AG09309 (cell line): ENCODE measurements at regions not wholly inside any gene's neighbourhood (a gene's known extent, or its start where the extent isn't known, plus 50 kb on each side); places are given as distances from the start of the nearest gene placed in this dataset.

Source experiments
- DNase-seq: peaks from one replicate; pipeline ENCODE4 v3.0.0-alpha.2; 2010; ENCODE audit warnings: low read depth
- H3K4me3 ChIP-seq: 2 replicates; pipeline ENCODE4 v1.5.1; 2011; ENCODE audit warnings: mild to moderate bottlenecking, low read depth, low read length, moderate library complexity; ENCODE audit not compliant: control insufficient read depth
- TF ChIP-seq, protein P1 (sequence below): IDR thresholded peaks from 2 replicates; pipeline ENCODE4 v1.5.1; 2011; ENCODE audit warnings: mild to moderate bottlenecking, low read depth, low read length, inconsistent platforms; ENCODE audit not compliant: insufficient read depth, control insufficient read depth; ENCODE audit errors: missing control alignments

DNA sequence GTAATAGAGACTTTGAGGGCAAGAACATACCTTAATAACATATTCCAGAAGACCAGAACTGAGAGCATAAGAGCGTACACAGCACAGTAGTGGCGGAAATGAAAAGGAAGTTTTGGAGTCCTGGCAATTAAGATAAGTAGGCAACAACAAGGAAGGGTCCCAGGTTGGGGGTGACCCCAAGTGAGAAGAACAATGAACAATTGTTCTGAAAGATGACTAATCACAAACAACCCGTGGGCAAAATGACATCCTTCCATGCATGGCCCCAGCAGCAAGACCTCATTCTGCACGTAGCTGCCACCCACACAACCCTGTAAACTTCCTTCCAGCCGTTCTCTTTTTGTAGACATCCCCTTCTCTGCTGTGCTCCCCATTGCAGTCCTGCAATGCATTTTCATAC is 384.4 kb upstream of the PABPC4L start:
- DNase-seq: no peak
- TF ChIP-seq, protein P1, sequence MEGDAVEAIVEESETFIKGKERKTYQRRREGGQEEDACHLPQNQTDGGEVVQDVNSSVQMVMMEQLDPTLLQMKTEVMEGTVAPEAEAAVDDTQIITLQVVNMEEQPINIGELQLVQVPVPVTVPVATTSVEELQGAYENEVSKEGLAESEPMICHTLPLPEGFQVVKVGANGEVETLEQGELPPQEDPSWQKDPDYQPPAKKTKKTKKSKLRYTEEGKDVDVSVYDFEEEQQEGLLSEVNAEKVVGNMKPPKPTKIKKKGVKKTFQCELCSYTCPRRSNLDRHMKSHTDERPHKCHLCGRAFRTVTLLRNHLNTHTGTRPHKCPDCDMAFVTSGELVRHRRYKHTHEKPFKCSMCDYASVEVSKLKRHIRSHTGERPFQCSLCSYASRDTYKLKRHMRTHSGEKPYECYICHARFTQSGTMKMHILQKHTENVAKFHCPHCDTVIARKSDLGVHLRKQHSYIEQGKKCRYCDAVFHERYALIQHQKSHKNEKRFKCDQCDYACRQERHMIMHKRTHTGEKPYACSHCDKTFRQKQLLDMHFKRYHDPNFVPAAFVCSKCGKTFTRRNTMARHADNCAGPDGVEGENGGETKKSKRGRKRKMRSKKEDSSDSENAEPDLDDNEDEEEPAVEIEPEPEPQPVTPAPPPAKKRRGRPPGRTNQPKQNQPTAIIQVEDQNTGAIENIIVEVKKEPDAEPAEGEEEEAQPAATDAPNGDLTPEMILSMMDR: no peak
- no peak overlapping the region for H3K4me3 ChIP-seq

DNA sequence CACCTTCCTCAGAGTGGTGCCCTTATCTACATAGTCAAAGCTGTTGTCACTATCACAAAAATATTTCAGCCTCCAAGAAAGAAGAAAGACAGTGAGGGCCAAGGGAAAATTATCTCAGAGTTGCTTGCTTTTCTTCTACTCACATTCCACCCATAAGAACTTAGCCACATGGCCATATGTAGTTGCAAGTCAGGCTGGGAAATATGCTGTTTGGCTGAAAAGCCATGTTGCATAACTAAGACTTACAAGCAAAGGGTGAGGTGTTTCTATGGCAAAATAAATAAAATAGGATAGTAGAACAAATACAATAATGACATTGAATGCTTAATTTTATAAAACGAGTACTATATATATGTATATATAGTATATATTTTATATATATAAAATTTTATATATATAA is 365.9 kb upstream of the PABPC4L start:
- no peak for DNase-seq
- H3K4me3 ChIP-seq: no peak overlapping the region
- TF ChIP-seq, protein P1: no peak

DNA sequence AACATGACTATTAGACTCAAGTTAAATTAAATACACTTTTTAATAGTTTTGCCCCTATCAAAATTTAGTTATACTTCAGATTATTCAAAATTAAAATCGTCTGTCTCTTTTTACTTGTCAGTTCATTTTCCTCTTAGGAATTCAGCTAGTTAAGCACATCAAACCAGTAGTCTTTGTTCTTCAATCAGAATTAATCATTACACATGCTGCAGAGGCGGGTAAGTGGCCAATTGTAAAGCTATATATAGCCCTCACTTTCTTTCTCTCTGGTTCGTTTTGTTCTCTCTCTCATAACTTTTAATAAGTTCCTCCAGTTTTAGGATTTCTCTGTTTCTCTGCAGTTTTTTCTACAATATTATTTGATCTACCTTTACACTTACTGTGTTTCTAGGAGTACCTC is 359.1 kb upstream of the PABPC4L start:
- H3K4me3 ChIP-seq: no peak overlapping the region
- DNase-seq: no peak
- TF ChIP-seq, protein P1: no peak

DNA sequence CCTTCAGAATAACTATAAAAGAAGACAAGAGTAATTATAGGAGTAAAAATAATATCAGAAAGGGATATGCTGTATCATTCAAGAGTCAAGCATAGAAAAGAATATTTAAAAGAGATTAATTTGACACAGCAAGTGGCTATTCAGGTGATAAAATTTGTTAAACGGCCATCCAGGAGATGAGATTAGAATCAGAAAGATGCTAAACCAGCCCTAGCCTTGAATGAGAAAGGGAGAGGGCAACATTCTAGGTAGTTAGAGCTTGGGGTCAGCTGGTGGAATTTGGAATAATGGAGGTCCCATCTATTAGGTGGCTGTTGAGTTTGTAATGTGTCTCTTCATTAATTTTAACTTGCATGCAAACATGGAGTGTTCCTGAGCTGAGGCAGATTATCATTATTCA is 350.5 kb upstream of the PABPC4L start:
- DNase-seq: no peak
- TF ChIP-seq, protein P1: no peak
- H3K4me3 ChIP-seq: no peak overlapping the region

DNA sequence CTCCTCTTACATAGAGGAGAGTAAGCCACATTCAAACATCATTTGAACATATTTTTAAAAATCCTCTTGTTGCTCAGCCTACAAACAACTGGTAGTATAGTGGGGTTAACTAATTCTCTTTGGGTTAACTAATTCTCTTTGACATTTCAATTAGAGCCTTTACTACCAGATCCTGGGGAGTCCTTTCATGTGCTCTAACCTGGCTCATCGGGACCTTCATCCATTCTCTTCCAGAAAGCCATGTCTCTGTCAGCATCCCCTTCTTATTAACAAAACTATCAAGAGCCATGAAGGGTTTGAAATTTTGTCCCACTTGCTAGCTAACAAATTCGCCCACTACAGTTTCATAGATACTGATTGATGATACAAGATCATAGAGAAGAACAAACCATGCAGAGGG is 349.8 kb upstream of the PABPC4L start:
- H3K4me3 ChIP-seq: no peak overlapping the region
- TF ChIP-seq, protein P1: no peak
- no peak for DNase-seq

DNA sequence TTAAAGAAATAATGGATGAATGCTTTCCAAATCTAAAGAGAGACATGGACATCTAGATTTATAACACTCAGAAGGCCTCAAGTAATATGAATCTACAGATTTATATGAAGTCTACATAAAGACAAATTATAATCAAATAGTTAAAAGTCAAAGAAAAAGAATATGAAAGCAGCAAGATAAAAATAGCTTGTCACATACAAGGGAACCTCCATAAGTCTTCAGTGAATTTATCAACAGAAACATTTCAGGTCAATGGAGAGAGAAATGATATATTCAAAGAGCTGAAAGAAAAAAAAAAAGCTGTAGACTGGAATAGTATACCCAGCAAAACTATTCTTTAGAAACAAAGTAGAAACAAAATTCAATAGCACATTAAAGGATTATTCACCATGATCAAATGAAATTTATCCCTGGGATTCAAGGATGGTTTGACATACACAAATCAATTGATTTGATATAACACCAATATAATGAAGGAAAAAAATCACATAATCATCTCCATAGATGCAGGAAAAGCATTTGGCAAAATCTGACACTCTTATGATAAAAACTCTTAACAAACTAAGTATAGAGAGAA is 346.6 kb upstream of the PABPC4L start:
- TF ChIP-seq, protein P1: no peak
- no peak overlapping the region for H3K4me3 ChIP-seq
- no peak for DNase-seq

DNA sequence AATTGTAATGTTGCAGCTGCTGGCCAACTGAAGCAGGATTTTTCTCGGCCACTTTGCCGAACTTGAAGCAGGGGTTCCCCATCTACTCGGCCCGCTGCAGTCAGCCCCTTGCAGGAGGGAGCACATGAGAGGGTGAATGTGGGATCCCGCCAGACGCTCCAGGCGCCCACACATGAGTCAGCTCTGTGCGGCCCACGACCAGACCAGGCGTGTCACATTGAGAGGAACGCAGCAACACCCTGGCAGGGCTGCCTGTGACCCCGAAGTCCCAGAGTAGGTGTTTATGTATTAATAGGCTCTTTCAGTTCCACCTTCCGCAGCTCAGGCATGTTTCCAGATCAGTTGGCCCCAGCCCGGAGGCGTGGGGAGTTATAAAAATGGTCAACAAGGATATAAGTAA is 344.7 kb upstream of the PABPC4L start:
- DNase-seq: no peak
- no peak overlapping the region for H3K4me3 ChIP-seq
- TF ChIP-seq, protein P1: no peak
